Erythroblast (primary cell): ENCODE measurements at regions not wholly inside any gene's neighbourhood (a gene's known extent, or its start where the extent isn't known, plus 50 kb on each side); places are given as distances from the start of the nearest gene placed in this dataset.

ENCODE experiments used
- GATA1 ChIP-seq: IDR thresholded peaks from 2 replicates; pipeline ENCODE4 v1.6.1; 2011; ENCODE audit warnings: low read depth, mild to moderate bottlenecking, control low read depth, low read length, moderate library complexity
- POLR2A ChIP-seq: IDR thresholded peaks from 2 replicates; pipeline ENCODE4 v1.6.1; 2011; ENCODE audit warnings: mild to moderate bottlenecking, low read length

GRCh38 chr2:215602997-215603396, 167.1 kb upstream of the FN1 start:
- TF ChIP-seq POLR2A (no peak), GATA1 (no peak)
